ENCODE measurements at regions not wholly inside any gene's neighbourhood (a gene's known extent, or its start where the extent isn't known, plus 50 kb on each side); places are given as distances from the start of the nearest gene placed in this dataset.

DNA sequence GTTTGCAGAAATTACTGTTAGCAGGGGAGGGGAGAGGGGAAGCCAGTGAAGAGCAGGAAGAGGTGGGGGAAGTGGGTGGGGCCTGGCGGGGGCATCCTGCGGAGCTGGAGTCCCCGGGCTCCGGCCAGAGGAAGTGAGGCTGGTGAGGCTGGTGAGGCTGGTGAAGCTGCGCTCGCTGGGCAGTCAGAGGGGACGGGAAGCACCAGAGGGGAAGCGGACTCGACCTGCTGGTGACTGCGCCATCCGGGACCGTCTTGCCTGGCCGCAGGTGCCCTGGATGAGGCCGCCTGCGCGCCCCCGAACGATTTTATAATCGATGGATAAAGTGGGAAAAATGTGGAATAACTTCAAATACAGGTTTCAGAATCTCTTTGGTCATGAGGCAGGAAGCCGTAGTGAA, 635.3 kb upstream of the MARCKS start:
- TF ChIP-seq POLR2AphosphoS5 (IDR thresholded peaks at IDR 0.05; ENCODE audit: low read depth, low read length): no peak
- TF ChIP-seq, protein P1, sequence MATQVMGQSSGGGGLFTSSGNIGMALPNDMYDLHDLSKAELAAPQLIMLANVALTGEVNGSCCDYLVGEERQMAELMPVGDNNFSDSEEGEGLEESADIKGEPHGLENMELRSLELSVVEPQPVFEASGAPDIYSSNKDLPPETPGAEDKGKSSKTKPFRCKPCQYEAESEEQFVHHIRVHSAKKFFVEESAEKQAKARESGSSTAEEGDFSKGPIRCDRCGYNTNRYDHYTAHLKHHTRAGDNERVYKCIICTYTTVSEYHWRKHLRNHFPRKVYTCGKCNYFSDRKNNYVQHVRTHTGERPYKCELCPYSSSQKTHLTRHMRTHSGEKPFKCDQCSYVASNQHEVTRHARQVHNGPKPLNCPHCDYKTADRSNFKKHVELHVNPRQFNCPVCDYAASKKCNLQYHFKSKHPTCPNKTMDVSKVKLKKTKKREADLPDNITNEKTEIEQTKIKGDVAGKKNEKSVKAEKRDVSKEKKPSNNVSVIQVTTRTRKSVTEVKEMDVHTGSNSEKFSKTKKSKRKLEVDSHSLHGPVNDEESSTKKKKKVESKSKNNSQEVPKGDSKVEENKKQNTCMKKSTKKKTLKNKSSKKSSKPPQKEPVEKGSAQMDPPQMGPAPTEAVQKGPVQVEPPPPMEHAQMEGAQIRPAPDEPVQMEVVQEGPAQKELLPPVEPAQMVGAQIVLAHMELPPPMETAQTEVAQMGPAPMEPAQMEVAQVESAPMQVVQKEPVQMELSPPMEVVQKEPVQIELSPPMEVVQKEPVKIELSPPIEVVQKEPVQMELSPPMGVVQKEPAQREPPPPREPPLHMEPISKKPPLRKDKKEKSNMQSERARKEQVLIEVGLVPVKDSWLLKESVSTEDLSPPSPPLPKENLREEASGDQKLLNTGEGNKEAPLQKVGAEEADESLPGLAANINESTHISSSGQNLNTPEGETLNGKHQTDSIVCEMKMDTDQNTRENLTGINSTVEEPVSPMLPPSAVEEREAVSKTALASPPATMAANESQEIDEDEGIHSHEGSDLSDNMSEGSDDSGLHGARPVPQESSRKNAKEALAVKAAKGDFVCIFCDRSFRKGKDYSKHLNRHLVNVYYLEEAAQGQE (IDR thresholded peaks at IDR 0.05; ENCODE audit: insufficient read depth in 1 of 2, low read depth in 2 of 2, low read length in 2 of 2): no peak
- no peak for TF ChIP-seq SIN3A (IDR thresholded peaks at IDR 0.05; ENCODE audit: borderline replicate concordance, insufficient read depth, low read length)
